A172 (cell line): ENCODE measurements at regions not wholly inside any gene's neighbourhood (a gene's known extent, or its start where the extent isn't known, plus 50 kb on each side); places are given as distances from the start of the nearest gene placed in this dataset.
"Not testable (repeated sequence)": the region's sequence is repeated elsewhere in the genome, so short reads cannot be mapped to it uniquely, and the experiment has no call there.

ENCODE experiments used
- DNase-seq: peaks from one replicate; pipeline ENCODE4 v3.0.0-alpha.2; 2015; ENCODE audit warnings: low spot score

DNA sequence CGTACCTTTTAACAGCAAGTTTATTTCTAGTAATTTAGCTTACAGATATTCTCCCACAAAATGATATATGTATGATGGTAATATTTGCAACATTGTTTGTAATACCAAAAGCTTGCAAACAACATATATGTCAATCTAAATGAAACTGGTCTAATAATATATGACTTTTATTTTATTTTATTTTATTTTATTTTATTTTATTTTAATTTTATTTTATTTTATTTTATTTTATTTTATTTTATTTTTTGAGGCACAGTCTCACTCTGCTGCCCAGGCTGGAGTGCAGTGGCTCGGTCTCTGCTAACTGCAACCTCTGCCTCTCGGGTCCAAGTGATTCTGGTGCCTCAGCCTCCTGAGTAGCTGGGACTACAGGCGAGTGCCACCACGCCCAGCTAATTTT is 94.6 kb upstream of the ABCA1 start:
- DNase-seq: not testable (repeated sequence)

DNA sequence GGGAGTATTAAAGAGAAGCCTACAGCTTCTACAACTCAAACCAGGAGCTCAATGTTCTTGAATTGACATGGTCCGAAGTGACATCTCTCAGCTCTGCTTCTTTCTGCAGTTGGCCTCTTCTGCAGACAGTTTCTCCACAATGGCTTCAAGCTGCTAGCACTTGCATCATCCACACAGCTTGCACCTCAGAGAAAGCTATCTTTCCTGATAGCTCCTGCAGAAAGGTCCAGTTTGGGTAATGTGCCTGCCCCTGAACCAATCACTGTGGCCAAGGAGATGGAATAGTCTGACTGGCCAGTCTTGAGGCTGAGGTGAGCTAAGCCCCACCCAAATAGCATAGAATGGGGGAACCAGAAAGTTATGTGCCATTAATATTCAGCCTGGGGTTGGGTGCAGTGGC is 95.8 kb upstream of the ABCA1 start:
- DNase-seq: no peak

DNA sequence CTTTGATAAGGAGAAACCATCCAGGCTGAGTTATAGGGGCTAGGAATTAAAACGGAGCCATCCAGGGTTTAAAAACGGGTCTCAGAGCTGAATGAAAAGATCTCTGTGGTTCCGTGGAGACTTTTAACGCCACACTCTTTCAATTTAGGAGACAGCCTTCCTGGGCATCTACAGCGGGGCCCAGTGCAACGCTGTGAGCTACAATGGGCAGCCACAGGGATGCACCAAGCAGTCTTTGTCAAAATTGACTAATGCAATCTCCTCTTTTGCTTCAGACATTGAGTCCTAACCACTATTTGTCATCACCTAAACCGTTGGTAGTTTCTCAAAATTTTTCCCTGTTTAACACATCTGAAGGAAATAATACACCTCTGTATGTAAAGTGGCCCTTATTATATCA is 96.6 kb upstream of the ABCA1 start:
- DNase-seq: no peak

DNA sequence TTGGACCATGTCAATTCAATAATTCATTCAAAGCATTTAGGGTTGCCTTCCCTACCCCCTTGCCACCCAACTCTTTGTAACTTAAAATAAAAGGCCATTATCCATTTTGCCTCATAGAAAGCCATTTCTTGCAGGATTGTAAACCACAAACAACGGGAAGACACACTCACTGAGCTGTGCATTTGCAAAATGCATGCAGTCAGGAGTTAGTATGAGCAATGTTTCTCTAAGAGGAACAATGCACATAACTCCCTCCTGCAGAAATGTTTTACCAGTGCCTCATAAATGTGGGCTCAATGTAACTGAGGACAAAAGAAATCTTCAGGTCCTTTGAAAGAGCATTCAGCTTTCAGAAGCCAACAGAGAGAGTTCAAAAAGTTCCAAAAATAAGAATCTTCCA is 98.5 kb upstream of the ABCA1 start:
- DNase-seq: peak; percentile 58

DNA sequence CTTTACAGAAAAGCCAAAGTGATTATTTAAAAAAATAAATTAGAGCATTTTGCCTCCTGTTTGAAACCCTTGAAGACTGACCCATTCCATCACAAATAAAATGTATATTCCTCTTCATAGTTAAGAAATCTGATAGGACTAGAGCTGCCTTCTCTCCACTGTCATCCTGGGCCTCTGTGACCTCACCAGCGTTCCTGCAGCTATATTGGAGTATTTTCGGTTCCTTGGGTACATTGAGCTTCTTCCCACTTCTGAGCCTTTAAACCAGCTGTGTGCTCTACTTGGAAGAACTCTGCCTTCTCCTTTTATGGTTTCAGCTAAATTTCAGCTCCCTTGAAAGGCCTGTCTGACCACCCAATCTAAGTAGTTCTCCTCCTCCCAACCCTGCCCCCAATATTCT is 99.1 kb upstream of the ABCA1 start:
- no peak for DNase-seq

DNA sequence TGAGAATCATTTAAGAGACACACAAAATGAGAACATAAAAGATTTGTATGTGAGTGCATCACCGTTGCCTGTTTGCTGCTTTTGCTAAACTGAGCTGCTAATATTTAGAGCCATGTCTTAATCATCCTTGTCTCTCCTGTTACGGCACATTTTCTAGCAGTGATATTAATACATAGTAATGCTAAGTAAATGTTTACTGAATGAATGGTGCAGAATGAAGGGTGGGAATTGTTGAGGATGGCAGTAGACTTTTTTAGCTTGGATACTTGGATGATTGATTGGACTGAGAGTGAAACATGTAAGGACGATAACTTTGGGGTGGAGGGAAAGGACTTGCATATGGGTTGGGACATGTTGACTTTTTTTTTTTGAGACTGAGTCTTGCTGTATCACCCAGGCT is 102.3 kb upstream of the ABCA1 start:
- no peak for DNase-seq

DNA sequence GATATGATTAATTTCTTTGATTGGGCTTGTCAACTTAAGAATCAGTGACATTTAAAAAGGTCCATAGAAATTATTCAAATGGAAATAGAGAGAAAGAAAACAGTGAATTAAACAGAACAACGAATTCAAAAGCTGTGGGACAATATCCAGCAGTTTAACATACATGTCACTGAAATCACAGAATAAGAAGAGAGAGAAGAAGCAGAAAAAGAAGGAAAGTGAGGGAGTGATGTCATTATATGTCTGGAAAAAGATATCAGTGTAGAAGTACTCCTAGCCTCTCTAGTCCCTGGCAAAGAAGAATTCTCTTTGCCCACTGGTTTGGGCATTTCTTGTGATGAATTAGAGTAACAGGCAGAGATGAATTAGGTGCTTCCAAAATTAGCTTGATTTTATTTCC is 109.2 kb upstream of the ABCA1 start:
- no peak for DNase-seq

DNA sequence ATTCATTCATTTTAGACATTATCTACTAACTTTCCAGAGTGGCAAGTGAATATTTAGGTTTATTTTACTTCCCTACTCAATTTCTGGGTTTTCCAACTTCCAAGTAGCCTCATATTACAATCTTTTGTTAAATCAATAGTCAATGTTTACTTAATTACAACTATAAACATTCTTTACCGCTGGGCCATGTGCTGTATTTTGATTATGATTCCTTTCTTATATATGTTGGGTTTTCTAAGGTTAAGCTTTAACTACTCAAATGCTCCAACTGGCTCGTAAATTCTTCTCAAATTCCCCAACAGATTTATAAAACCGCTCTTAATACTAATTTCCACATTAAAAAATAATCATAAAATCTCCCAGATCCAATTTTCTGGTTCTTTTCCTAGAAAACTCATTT is 110.1 kb upstream of the ABCA1 start:
- DNase-seq: no peak

DNA sequence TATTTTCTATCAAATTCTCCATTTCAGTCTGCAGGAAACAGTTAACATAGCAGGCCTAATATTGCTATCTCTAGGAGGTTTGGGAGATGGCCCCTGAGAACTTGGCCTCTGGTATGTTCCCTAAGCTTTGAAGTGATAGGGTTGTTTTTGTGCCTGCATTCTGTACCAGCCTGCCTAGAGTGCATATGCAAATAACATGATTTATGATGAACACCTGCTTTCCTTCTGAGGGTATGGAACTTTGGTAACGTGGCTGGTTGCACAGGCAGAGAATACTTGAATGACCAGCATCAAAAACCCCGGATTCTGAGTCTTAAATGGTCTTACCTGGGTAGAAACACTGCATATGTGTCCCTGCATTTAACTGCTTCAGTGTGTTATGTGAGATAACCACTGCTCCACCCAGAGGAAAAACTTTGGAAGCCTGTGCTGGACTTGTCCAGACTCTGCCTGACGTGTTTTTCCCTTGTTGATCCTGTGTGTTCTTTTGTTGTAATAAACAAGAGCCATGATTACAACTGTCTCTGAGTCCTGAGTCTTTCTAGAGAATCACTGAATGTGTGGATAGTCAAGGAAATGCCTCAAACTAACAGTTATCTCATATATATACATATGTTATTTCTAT is 111.3 kb upstream of the ABCA1 start:
- no peak for DNase-seq

DNA sequence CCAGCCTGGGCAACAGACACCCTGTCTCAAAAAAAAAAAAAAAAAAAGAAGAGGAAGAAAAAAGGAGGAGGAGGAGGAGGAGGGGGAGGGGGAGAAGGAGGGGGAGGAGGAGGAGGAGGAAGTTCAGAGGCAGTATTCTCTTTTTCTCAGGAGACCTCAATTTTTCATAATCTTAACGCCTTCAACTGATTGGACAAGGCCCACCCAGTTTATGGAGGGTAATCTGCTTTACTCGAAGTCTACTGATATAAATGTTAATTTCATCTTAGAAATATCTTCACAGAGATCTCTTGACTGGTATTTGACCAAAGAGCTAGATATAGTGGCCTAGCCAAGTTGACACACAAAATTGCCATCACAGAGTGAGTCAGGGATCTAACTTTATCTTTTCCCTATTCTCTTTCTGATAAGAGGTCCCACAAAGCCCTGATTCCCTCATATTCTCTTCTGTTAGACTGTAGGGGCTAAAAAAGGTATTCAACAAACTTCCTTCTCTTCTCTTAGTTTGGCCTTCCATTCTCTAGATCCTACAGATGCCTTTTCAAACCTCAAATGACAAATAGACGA is 115.5 kb upstream of the ABCA1 start:
- no peak for DNase-seq

DNA sequence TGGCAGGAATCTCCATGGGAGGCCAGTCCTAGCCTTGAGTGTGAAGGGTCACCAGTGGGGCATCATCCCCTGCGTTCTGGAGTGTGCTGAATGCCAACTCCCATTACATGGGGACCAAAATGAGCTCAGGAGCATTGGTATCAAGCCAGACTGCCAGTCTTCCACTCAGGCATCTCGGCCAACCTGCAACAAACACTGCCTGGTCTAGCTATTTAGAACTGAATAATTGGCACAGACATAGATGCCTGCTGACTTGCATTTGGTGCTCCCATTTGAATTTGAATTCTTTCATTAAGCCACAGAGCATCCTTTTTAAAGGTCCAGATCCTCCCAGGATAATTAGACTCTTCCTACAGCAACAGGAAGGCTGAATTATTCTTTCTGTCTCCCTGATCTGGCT is 116.6 kb upstream of the ABCA1 start:
- DNase-seq: no peak

DNA sequence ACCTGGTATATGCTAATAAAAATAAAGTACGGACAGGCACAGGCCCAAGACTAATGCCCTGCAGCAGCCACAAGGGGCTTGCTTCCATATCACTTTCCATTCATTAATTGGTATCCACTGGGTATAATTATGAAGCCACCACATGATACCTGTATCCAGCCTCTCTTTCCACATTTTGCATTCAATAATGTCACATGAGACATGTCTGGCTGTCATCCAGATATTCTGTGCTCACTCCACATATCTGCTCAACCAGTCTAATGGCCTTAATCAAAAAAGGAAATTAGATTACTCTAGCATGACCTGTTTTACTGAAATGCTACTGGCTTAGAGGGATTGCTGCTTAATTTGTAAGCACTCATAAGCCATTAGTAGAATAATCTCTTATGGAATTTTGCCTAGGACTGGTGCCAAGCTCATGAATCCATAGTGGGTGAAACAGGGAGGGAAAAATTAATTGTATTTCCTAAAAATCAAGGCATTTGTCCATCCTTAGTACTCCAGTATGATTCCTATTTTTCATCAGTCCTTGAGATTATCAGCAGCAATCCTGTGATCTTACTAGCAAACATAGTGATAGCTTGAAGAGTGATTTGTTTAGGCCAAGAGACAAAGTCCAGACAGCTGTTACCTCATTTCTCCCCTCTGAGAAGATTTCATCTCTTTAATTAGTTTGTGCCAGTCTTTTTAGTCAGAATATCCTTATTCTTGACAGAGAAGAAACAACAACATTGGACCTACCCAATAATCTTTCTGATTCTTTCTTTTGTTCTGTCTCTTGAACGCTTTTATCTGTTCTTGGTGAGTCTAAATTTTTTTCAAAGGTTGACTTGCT is 119.2 kb upstream of the ABCA1 start:
- no peak for DNase-seq

DNA sequence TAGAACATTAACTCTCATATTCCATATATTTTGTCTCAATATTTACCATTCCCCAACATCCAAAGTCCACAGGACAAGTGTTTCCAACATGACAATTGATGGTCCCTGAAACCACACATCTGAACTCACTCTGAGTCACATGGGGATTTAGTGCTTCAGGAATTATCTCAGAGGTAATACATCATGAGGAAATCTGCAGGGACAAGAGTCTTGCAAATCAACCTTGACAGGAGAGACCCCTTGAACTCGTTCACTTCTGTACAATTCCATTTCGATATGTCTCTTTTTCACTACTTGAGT is 119.7 kb upstream of the ABCA1 start:
- peak; percentile 70 for DNase-seq

DNA sequence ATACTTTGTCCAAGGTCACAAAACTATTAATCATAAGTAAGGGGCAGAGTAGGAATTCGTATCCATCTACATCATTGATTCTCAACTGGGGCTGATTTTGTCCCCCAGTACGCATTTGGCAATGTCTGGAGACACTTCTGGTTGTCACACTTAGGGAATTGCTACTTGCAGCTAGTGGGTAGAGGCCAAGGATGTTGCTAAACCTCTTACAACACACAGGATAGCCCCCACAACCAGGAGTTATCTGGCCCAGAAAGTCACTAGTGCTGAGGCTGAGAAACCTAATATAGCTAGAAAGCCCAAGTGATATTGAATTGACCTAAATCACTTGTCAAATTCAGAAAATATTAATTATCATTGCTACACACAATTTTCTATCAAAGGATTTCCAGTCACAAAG is 120.4 kb upstream of the ABCA1 start:
- DNase-seq: no peak

DNA sequence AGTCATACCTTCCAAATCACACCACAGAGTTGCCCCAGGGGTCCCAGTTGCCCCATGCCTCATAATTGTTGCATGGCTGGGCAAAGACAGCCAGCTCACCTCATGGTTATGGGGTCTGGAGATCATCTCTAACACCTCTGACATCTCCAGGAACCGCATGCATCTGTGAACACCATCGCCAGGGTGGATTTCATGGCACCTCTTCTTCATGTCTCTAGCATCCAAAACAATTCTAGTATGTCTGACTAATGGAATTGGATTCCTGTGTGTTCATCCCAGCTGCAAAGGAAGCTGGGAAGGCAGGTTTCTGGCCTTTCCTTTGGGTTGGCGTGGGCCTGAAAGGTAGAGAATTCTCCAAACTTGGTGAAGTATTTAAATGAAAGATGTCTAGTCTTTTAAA is 122.3 kb upstream of the ABCA1 start:
- no peak for DNase-seq

DNA sequence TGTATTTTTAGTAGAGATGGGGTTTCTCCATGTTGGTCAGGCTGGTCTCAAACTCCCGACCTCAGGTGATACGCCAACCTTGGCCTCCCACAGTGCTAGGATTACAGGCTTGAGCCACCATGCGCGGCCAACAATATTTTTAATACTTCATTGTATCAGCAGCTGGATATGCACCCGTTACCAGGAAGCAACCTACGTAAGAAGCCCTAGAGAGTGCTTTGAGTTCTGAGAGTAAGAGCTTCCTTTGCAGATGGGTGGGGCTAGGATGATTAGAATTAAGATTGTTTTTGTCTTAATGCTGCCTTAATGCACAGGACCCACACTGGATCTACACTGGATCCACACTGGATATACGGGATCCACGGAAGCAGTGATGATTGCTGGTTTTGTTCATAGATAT is 123.9 kb upstream of the ABCA1 start:
- no peak for DNase-seq

DNA sequence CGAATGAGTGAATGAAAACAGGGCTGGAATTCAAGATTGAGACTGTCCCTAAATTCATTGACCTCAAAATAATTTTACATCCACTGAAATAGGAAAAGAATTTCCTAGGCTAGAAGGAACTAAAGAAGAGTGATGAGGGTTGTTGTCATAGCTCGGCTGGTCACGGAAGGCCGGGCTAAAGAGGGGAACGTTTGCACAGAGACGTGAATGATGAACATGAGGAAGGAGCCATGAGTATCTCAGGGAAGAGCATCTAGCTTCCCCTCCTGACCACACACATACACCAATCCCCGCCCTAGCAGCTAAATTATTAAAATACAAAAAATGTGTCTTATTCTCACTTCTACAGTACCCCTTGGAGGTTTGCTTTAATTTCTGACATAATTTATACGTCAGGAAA is 124.4 kb upstream of the ABCA1 start:
- DNase-seq: no peak

DNA sequence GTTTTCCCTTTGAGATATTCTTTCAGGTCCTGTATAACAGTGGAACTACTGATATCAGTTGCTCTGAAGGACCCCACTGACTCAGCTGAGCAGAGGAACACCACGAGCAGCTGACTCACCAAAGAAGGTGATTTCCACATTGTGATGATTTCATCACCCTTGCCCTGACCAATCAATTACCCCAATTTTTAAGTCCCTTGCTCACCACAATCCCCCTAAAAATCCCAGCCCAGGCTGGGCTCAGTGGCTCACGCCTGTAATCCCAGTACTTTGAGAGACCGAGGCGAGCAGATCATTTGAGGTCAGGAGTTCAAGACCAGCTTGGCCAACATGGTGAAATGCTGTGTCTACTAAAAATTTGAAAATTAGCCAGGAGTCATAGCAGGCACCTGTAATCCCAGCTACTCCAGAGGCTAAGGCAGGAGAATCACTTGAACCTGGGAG is 125.3 kb upstream of the ABCA1 start:
- DNase-seq: peak; percentile 98

DNA sequence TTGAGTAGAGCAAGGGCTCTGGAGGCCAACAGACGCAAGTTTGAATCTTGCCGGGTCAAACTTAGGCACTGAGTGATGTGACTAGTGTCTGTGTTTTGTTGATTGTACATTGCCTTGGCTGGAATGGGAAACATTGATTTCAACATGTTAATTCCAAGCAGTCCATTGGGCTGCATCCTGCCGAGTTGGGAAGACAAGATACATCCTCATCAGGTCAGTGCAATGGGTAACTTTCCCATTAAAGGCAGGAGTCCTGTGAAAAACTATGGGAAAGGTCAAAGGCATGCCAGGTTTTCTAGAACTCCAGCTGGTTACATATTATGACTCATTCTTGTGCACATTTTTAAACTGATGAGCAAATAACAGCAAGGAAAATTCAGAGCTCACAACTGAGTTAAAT is 126.5 kb upstream of the ABCA1 start:
- DNase-seq: peak; percentile 94

DNA sequence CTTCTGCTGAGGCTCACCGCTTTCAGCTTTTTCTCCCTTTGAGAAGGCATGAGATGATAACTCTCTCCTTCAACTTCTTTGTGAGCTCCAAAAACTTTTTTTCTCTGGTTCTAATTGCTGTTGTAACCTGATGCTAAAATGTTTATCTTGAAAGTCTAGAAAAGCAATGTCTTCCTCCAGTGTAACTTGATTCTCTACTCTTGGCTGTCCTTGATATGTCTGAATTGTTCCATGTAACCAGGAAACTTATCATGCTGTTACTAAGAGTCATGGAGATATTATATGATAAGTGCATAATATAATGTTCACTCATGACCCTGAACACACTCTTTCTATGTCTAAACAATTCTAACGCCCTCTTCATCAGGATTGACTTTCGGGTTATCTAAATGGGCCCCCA is 128.0 kb upstream of the ABCA1 start:
- no peak for DNase-seq

DNA sequence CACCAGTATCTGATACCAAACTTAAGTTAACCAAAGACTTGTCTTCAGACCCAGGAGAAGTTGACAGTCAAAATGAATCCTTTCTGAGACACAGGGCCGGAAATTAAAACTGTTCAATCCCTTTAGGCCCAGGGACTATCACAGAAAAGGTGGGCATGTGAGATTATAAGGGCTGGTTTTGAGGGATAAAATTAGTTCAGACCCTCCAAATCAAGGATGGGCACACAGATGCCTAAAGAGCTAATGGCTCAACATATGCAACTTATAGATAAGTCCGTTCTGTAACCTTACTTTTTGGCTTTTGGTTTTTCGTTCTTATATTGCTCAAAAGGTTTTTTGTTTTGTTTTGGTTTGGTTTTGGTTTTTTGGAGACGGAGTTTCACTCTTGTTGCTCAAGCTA is 129.6 kb upstream of the ABCA1 start:
- no peak for DNase-seq

DNA sequence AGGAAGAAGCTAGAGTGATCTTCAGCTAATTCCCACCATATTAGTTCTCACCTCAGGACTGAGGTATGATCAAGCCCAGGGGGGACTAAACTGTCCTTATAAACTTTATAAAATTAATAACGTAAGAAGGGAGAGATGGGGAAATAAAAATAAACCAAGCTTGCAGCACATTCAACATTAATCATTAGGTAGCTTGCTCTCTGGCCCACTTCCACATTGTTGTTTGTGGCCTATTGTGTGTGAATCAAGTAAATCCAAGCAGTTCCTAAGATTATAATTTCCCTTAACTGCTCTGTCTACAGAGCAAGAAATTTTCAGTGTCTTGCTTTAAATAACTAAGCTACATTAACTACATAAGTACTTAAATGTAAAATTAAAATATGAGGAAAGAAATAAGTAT is 131.3 kb upstream of the ABCA1 start:
- DNase-seq: no peak

DNA sequence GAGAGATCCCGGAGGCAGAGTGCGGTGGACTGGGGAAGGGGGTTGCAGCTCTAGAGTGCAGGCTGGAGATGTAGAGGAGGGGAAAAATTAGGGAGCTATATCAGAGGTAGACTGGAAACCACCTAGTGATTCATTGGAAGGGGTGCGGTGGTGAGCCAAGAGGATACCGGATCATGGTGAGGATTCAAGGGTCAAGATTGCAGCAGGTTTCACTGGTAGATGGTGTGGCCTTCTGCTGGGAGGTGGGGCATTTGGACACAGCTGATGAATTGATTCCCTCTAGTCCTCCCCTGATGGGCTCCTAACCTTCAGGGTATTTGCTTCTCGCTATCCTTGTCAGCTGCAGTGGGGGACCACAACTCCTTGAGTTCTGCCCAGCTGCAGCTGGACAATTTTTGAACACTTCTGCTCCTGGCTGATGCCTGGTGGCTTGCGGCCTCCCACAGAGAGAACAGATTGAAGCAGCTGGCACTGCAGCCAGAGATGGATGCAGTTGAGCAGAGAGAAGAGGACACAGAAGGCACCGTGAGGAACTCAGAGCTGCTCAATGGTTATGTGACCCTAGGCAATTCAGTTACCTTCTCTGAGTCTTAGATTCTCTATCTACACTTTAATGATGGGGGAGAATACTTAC is 134.4 kb upstream of the ABCA1 start:
- DNase-seq: peak; percentile 85
